CD4-positive, CD25-positive, alpha-beta regulatory T cell (primary cell): ENCODE measurements at regions not wholly inside any gene's neighbourhood (a gene's known extent, or its start where the extent isn't known, plus 50 kb on each side); places are given as distances from the start of the nearest gene placed in this dataset.

Experiments used
- ATAC-seq, 2 donors: fragments of 150-1000 bp; cut with Tn5 transposase; one replicate each; pipeline ENCODE4 v1.10.0; 2021; ENCODE audit warnings: low read depth in 2 of 2, moderate number of reproducible peaks in 2 of 2, moderate library complexity in 1 of 2
- DNase-seq, 3 donors: peaks; one replicate each; pipeline versions ENCODE4 v3.0.0 to v3.0.0-alpha.2; 2012 to 2022; ENCODE audit warnings: mixed read lengths in 1 of 3
- H3K27ac ChIP-seq: one replicate; pipeline ENCODE4 v1.7.0; 2013; ENCODE audit warnings: mild to moderate bottlenecking, low read length; ENCODE audit not compliant: insufficient read depth, poor library complexity, severe bottlenecking
- H3K27me3 ChIP-seq: one replicate; pipeline ENCODE4 v1.7.0; 2013; ENCODE audit warnings: low read length; ENCODE audit not compliant: control insufficient read depth, insufficient read depth
- H3K36me3 ChIP-seq: one replicate; pipeline ENCODE4 v1.7.0; 2013; ENCODE audit warnings: mild to moderate bottlenecking, low read length, moderate library complexity; ENCODE audit not compliant: control insufficient read depth, insufficient read depth
- H3K4me1 ChIP-seq: 2 replicates; pipeline ENCODE4 v1.7.0; 2013; ENCODE audit warnings: mild to moderate bottlenecking, low read length; ENCODE audit not compliant: insufficient read depth, control insufficient read depth, poor library complexity, severe bottlenecking
- H3K4me3 ChIP-seq: one replicate; pipeline ENCODE4 v1.7.0; 2013; ENCODE audit warnings: low read depth, mild to moderate bottlenecking, low read length, moderate library complexity
- H3K9me3 ChIP-seq, 2 experiments: 1 replicate in 1 of 2; 2 replicates in 1 of 2; pipeline ENCODE4 v1.7.0; 2013; ENCODE audit warnings: low read length in 2 of 2, mild to moderate bottlenecking in 1 of 2, moderate library complexity in 1 of 2; ENCODE audit not compliant: control insufficient read depth in 2 of 2
- H3K27ac Mint-ChIP-seq, 3 donors: one replicate each; pipeline ENCODE4 v1.8.0; 2020 to 2022; ENCODE audit warnings: mild to moderate bottlenecking in 3 of 3, mixed read lengths in 3 of 3, moderate library complexity in 2 of 3
- H3K27me3 Mint-ChIP-seq: one replicate; pipeline ENCODE4 v1.8.0; 2022; ENCODE audit warnings: mild to moderate bottlenecking, mixed read lengths
- H3K36me3 Mint-ChIP-seq: one replicate; pipeline ENCODE4 v1.8.0; 2020; ENCODE audit warnings: mixed read lengths
- H3K4me1 Mint-ChIP-seq, 4 donors: one replicate each; pipeline ENCODE4 v1.8.0; 2020 to 2022; ENCODE audit warnings: mixed read lengths in 4 of 4, mild to moderate bottlenecking in 1 of 4
- H3K4me3 Mint-ChIP-seq, 4 donors: one replicate each; pipeline ENCODE4 v1.8.0; 2020 to 2022; ENCODE audit warnings: mild to moderate bottlenecking in 4 of 4, mixed read lengths in 4 of 4, moderate library complexity in 3 of 4
- H3K9me3 Mint-ChIP-seq, 7 donors: one replicate each; pipeline ENCODE4 v1.8.0; 2020 to 2022; ENCODE audit warnings: mixed read lengths in 7 of 7, mild to moderate bottlenecking in 3 of 7, moderate library complexity in 2 of 7

DNA sequence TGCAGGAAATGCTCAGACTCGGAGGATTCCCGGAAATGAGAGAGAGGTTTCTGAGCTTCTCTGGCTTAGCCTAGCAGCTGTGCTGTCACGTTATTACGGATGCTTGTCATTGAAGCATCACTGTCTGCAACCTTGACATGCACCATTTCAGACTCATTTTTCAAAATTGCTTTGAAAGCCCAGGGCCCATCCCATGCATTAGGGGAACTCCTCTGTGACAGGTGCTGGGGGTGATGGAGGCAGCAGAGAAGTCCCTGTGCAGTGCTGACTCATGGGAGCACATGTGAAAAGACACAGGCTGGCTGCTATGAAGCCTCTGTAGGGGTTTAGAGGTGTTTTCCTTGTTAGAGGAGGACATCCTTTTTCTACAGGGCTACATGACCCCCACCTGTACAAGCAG, 214.0 kb upstream of the MPHOSPH6 start:
- Mint-ChIP-seq H3K27me3 (no peaks in the 10 kb centered on the region), H3K4me1 (no peaks in the 10 kb centered on the region), H3K4me3 (no peak overlapping the region)

DNA sequence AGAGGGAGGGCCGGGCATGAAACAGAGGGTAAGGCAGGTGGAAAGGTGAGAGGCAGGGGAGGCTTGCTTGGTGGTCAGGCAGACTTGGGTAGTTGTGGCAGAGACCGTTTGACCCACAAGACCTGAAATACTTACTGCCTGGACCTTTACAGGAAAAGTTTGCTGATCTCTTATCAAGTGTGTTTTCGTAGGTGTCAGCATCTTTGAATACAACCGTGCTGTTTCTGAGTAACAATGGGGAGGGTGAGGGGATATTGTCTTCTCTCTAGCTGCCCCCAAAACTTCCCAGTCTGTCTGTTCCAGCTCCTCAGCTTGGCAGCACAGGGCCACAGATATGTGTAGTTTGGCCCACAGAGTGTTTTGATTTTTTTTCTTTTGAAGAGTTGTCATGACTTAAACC, 212.5 kb upstream of the MPHOSPH6 start:
- H3K4me3 ChIP-seq, result no peak overlapping the region
- no peak for DNase-seq
- no peak overlapping the region for H3K27ac ChIP-seq
- no peaks in the 10 kb centered on the region for H3K9me3 ChIP-seq
- Mint-ChIP-seq H3K4me1 (no peaks in the 10 kb centered on the region), H3K9me3 (peaks cover 0 to 4% (median 0%) of the 10 kb centered on the region in 7 donors), H3K36me3 (no peaks in the 10 kb centered on the region), H3K4me3 (no peak overlapping the region), H3K27me3 (no peaks in the 10 kb centered on the region), H3K27ac (no peak overlapping the region)
- H3K4me1 ChIP-seq, result no peaks in the 10 kb centered on the region
- ATAC-seq, result no peak
- no peaks in the 10 kb centered on the region for H3K27me3 ChIP-seq
- no peaks in the 10 kb centered on the region for H3K36me3 ChIP-seq

More for the DNA sequence above, 214.0 kb upstream of the MPHOSPH6 start:
- Histone ChIP-seq H3K27ac (no peak overlapping the region), H3K9me3 (no peaks in the 10 kb centered on the region), H3K4me1 (no peaks in the 10 kb centered on the region), H3K27me3 (no peaks in the 10 kb centered on the region), H3K4me3 (no peak overlapping the region), H3K36me3 (no peaks in the 10 kb centered on the region)
- DNase-seq, result no peak
- H3K36me3 Mint-ChIP-seq, result no peaks in the 10 kb centered on the region
- peaks cover 0 to 4% (median 2%) of the 10 kb centered on the region in 7 donors for H3K9me3 Mint-ChIP-seq
- no peak overlapping the region for H3K27ac Mint-ChIP-seq
- ATAC-seq, result no peak

DNA sequence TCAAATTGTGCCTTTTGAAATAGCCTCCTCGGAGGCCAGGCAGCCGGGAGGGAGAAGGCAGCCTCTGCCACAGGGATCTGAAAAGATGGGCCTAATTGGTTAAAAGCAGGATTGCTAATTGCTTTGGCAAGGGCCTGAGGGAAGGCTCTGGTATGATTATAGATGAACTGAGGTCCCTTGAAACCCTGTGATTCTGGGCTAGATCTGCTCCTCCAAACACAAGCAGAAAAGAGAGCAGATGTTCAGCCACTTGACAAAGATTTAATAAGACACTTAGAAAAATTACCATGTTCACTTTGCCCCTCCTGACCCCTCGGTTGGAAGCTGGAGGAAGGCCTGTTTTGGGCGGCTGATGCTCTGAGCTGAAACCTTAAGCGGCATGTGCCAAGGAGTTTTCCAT, 209.5 kb upstream of the MPHOSPH6 start:
- Mint-ChIP-seq H3K27ac (no peak overlapping the region), H3K4me1 (no peaks in the 10 kb centered on the region), H3K27me3 (no peaks in the 10 kb centered on the region), H3K36me3 (no peaks in the 10 kb centered on the region), H3K4me3 (no peak overlapping the region), H3K9me3 (peaks cover 0 to 4% (median 0%) of the 10 kb centered on the region in 7 donors)
- no peaks in the 10 kb centered on the region for H3K4me1 ChIP-seq
- no peaks in the 10 kb centered on the region for H3K36me3 ChIP-seq
- no peak overlapping the region for H3K27ac ChIP-seq
- H3K4me3 ChIP-seq, result no peak overlapping the region
- ATAC-seq (no peak), DNase-seq (no peak)
- no peaks in the 10 kb centered on the region for H3K27me3 ChIP-seq
- no peaks in the 10 kb centered on the region for H3K9me3 ChIP-seq

DNA sequence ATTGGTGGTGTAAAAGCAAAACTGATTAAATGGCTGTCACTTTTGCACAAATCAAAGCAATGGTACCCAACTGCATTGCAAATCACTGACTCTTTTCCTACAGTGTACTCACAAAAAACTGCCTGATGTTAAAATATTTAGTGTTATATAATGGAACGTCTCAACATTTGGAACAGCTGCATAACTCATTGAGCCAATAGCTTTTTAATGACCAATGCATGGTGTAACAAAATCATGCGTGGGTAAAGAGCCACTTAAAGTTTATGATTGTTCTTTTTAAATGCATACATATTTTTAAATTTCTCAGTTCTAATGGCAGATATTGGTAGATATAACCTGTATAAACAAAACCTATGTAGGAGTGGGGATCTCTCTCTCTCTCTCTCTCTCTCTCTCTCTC, 204.0 kb upstream of the MPHOSPH6 start:
- no peaks in the 10 kb centered on the region for H3K27me3 Mint-ChIP-seq
- H3K9me3 Mint-ChIP-seq, result no peaks in the 10 kb centered on the region
- H3K4me3 Mint-ChIP-seq, result no peak overlapping the region
- DNase-seq (no peak), ATAC-seq (no peak)
- H3K4me1 ChIP-seq, result no peaks in the 10 kb centered on the region
- H3K36me3 ChIP-seq, result no peaks in the 10 kb centered on the region
- no peaks in the 10 kb centered on the region for H3K9me3 ChIP-seq
- no peak overlapping the region for H3K4me3 ChIP-seq
- no peaks in the 10 kb centered on the region for H3K27me3 ChIP-seq
- H3K27ac ChIP-seq, result no peak overlapping the region
- no peaks in the 10 kb centered on the region for H3K4me1 Mint-ChIP-seq
- H3K27ac Mint-ChIP-seq, result no peak overlapping the region
- H3K36me3 Mint-ChIP-seq, result no peaks in the 10 kb centered on the region

DNA sequence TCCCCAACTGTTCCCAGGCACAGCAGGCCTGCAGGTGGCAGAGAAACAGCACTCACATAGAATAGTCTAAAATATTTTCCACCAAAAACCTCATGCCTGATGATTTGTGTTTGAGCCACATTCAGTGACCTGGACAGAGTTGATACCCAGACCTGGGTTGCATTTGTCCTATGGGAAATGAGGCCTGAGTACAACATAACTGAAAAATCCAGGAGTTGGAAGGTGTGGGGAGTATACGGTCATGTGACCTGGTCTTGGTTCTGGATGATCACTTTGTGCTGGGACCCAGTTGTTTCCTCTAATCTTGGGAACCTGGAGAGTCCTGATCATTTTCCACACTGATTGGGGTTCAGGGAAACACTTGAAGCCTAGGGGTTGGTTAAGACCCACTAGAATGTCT, 200.3 kb upstream of the MPHOSPH6 start:
- no peak overlapping the region for H3K4me3 Mint-ChIP-seq
- no peaks in the 10 kb centered on the region for H3K4me1 Mint-ChIP-seq
- H3K9me3 ChIP-seq, result no peaks in the 10 kb centered on the region
- no peaks in the 10 kb centered on the region for H3K4me1 ChIP-seq
- H3K4me3 ChIP-seq, result no peak overlapping the region
- H3K27me3 Mint-ChIP-seq, result no peaks in the 10 kb centered on the region
- no peaks in the 10 kb centered on the region for H3K36me3 ChIP-seq
- no peak overlapping the region for H3K27ac Mint-ChIP-seq
- ATAC-seq, result no peak
- H3K27ac ChIP-seq, result no peak overlapping the region
- peaks cover 0 to 3% (median 0%) of the 10 kb centered on the region in 7 donors for H3K9me3 Mint-ChIP-seq
- no peaks in the 10 kb centered on the region for H3K27me3 ChIP-seq
- no peaks in the 10 kb centered on the region for H3K36me3 Mint-ChIP-seq
- DNase-seq, result no peak

GRCh38 chr16:82368041-82368440, 198.0 kb upstream of the MPHOSPH6 start:
- Mint-ChIP-seq H3K9me3 (peaks cover 0 to 3% (median 0%) of the 10 kb centered on the region in 7 donors), H3K4me1 (no peaks in the 10 kb centered on the region), H3K27me3 (no peaks in the 10 kb centered on the region), H3K4me3 (no peak overlapping the region), H3K27ac (no peak overlapping the region), H3K36me3 (no peaks in the 10 kb centered on the region)
- Histone ChIP-seq H3K27me3 (no peaks in the 10 kb centered on the region), H3K27ac (no peak overlapping the region), H3K4me1 (no peaks in the 10 kb centered on the region), H3K36me3 (no peaks in the 10 kb centered on the region), H3K4me3 (no peak overlapping the region), H3K9me3 (no peaks in the 10 kb centered on the region)
- DNase-seq, result no peak
- no peak for ATAC-seq

GRCh38 chr16:82366462-82366861, 196.4 kb upstream of the MPHOSPH6 start:
- ATAC-seq, result no peak
- Mint-ChIP-seq H3K36me3 (no peaks in the 10 kb centered on the region), H3K27me3 (peaks cover under 1% of the 10 kb centered on the region), H3K4me1 (no peaks in the 10 kb centered on the region), H3K4me3 (no peak overlapping the region), H3K27ac (no peak overlapping the region), H3K9me3 (peaks cover 0 to 3% (median 0%) of the 10 kb centered on the region in 7 donors)
- H3K4me3 ChIP-seq, result no peak overlapping the region
- no peaks in the 10 kb centered on the region for H3K27me3 ChIP-seq
- no peaks in the 10 kb centered on the region for H3K4me1 ChIP-seq
- no peak overlapping the region for H3K27ac ChIP-seq
- DNase-seq, result no peak
- no peaks in the 10 kb centered on the region for H3K36me3 ChIP-seq
- H3K9me3 ChIP-seq, result no peaks in the 10 kb centered on the region

DNA sequence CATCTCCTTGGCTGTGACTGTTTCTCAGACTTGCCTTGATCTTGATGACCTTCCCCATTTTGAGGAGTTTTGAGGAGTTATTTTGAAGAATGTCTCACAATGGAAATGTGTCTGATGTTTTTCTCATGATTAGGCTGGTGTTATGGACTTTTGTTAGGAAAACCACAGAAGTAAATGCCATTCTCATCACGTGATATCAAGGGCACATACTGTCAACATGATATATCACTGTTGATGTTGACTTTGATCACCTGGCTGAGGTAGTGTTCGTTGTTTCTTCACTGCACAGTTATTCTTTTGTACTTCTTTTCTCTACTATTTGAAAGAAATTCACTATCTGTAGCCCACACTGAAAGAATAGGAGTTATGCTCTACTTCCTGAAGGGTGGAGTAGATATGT, 194.7 kb upstream of the MPHOSPH6 start:
- no peak for DNase-seq
- Histone ChIP-seq H3K27ac (no peak overlapping the region), H3K4me1 (no peaks in the 10 kb centered on the region), H3K4me3 (no peak overlapping the region), H3K27me3 (no peaks in the 10 kb centered on the region), H3K36me3 (no peaks in the 10 kb centered on the region), H3K9me3 (no peaks in the 10 kb centered on the region)
- Mint-ChIP-seq H3K4me3 (no peak overlapping the region), H3K4me1 (no peaks in the 10 kb centered on the region), H3K36me3 (no peaks in the 10 kb centered on the region), H3K27me3 (peaks cover 5% of the 10 kb centered on the region), H3K9me3 (peaks cover 0 to 3% (median 0%) of the 10 kb centered on the region in 7 donors), H3K27ac (no peak overlapping the region)
- no peak for ATAC-seq
